Lung (tissue), 11 donors: ENCODE measurements at regions not wholly inside any gene's neighbourhood (a gene's known extent, or its start where the extent isn't known, plus 50 kb on each side); places are given as distances from the start of the nearest gene placed in this dataset.

Source experiments
- ATAC-seq: fragments of 200-7000 bp; cut with Tn5 transposase; one replicate; pipeline ENCODE4 v1.9.1; 2020; ENCODE audit warnings: moderate number of reproducible peaks; ENCODE audit not compliant: insufficient read depth, low FRiP score
- DNase-seq, 3 donors: peaks; one replicate each; pipeline ENCODE4 v3.0.0-alpha.2; 2013 to 2017
- H3K27ac ChIP-seq, 2 donors: one replicate each; pipeline ENCODE4 v1.5.1; 2013; ENCODE audit warnings: mild to moderate bottlenecking in 2 of 2, moderate library complexity in 2 of 2, control low read depth in 1 of 2, inconsistent platforms in 1 of 2, low read depth in 1 of 2, low read length in 1 of 2
- H3K27me3 ChIP-seq, 3 donors: one replicate each; pipeline ENCODE4 v1.5.1; 2013; ENCODE audit warnings: low read length in 2 of 3; ENCODE audit not compliant: control insufficient read depth in 3 of 3, insufficient read depth in 3 of 3
- H3K36me3 ChIP-seq, 4 donors: one replicate each; pipeline ENCODE4 v1.5.1; 2013; ENCODE audit warnings: low read length in 4 of 4, mild to moderate bottlenecking in 1 of 4, moderate library complexity in 1 of 4; ENCODE audit not compliant: control insufficient read depth in 4 of 4, insufficient read depth in 4 of 4
- H3K4me1 ChIP-seq, 5 donors: one replicate each; pipeline ENCODE4 v1.5.1; 2013; ENCODE audit warnings: low read length in 5 of 5, mild to moderate bottlenecking in 2 of 5, moderate library complexity in 1 of 5; ENCODE audit not compliant: control insufficient read depth in 5 of 5, insufficient read depth in 5 of 5
- H3K4me3 ChIP-seq: one replicate; pipeline ENCODE4 v1.5.1; 2013; ENCODE audit warnings: mild to moderate bottlenecking, control low read depth, moderate library complexity
- H3K9ac ChIP-seq, 2 donors: one replicate each; pipeline ENCODE4 v1.5.1; 2013; ENCODE audit warnings: low read length in 2 of 2, control low read depth in 1 of 2; ENCODE audit not compliant: insufficient read depth in 1 of 2
- H3K9me3 ChIP-seq, 4 donors: one replicate each; pipeline ENCODE4 v1.5.1; 2013; ENCODE audit warnings: low read length in 3 of 4, mild to moderate bottlenecking in 1 of 4, moderate library complexity in 1 of 4; ENCODE audit not compliant: control insufficient read depth in 4 of 4, insufficient read depth in 3 of 4
- WGBS, 2 donors: extraction: QIAGEN DNeasy Blood & Tissue Kit; methylation state at CpG; one replicate each; pipeline ENCODE4 v1.1.7; 2013; 5-methylcytosine and 5-hydroxymethylcytosine counted together
- TF ChIP-seq, protein P1 (sequence below): IDR thresholded peaks from 2 replicates; pipeline ENCODE4 v1.5.1; 2012; ENCODE audit warnings: mild to moderate bottlenecking; ENCODE audit errors: control extremely low read depth, extremely low read depth
- donor health status: control.
- donor health status: control.
- donor health status: Bipolar disorder and iron deficiency.
- donor health status: healthy.
- donor health status: DM: yes; HTN: yes; CAD: no.

DNA sequence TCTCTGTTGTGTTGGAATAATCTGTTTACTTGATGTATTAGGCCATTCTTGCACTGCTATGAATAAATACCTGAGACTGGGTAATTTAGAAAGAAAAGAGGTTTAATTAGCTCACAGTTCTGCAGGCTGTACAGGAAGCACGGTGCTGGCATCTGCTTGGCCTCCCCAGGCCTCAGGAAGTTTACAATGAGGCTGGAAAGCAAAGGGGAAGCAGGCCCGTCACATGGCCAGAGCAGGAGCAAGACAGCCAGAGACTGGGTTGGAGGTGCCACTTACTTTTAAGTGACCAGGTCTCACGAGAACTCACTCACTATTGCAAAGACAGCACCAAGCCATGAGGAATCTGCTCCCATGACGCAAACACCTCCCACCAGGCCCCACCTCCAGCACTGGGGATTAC, 50.6 kb upstream of the FUCA2 start:
- Histone ChIP-seq H3K4me1 (no peaks in the 10 kb centered on the region), H3K27me3 (no peaks in the 10 kb centered on the region), H3K36me3 (no peaks in the 10 kb centered on the region), H3K9ac (no peak overlapping the region), H3K4me3 (no peak overlapping the region), H3K27ac (no peak overlapping the region), H3K9me3 (no peaks in the 10 kb centered on the region)
- 77 to 78% methylated on average over 4 of the region's 4 CpGs for WGBS, 2 donors
- ATAC-seq, result no peak
- TF ChIP-seq, protein P1, sequence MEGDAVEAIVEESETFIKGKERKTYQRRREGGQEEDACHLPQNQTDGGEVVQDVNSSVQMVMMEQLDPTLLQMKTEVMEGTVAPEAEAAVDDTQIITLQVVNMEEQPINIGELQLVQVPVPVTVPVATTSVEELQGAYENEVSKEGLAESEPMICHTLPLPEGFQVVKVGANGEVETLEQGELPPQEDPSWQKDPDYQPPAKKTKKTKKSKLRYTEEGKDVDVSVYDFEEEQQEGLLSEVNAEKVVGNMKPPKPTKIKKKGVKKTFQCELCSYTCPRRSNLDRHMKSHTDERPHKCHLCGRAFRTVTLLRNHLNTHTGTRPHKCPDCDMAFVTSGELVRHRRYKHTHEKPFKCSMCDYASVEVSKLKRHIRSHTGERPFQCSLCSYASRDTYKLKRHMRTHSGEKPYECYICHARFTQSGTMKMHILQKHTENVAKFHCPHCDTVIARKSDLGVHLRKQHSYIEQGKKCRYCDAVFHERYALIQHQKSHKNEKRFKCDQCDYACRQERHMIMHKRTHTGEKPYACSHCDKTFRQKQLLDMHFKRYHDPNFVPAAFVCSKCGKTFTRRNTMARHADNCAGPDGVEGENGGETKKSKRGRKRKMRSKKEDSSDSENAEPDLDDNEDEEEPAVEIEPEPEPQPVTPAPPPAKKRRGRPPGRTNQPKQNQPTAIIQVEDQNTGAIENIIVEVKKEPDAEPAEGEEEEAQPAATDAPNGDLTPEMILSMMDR, result no peak
- no peak for DNase-seq
